GM19328 (cell line): ENCODE measurements at regions not wholly inside any gene's neighbourhood (a gene's known extent, or its start where the extent isn't known, plus 50 kb on each side); places are given as distances from the start of the nearest gene placed in this dataset.

ENCODE experiments used
- ATAC-seq: cut with Tn5 transposase; IDR thresholded peaks from one replicate; pipeline ENCODE4 v1.9.1; 2021; ENCODE audit warnings: mild to moderate bottlenecking, moderate library complexity; ENCODE audit not compliant: unreplicated experiment

DNA sequence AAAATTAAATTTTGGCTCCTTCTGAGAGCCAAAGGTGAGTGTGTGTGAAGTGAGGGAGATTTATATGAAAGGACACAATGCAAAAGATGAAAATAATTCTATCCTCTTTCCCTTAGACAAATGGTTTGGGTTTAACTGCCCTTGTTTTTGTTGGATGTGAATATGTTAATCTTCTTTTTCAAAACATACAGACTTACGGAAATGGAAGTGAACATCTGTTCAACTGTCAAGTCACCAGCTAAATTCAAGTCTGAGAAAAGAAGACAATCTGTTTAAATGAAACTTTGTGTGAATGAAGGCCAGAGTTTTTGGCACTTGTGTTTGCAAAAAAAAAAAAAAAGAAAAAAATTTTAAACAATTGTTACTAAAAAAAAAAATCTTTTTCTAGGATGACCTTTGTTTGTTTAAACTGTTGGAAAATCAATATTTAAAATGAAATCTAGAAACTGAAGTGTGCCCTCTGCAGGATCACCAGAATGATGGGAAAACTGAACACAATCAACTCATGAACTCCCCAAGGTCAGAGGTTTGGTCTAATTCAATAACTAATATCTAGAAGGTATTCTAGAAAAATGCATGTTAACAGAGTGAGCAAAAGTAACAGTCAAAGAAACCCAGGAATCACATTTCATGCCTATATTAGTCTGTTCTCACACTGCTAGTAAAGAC is 448.8 kb downstream of the FLRT2 start:
- ATAC-seq, result no peak

DNA sequence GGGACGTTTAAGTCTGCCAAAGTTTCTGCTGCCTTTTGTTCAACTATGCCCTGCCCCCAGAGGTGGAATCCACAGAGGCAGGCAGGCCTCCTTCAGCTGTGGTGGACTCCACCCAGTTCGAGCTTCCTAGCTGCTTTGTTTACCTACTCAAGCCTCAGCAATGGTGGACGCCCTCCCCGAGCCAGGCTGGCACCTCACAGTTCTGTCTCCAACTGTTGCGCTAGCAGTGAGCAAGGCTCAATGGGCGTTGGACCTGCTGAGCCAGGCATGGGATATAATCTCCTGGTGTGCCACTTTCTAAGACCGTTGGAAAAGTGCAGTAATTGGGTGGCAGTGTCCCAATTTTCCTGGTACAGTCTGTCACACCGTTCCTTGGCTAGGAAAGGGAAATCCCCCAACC is 444.7 kb downstream of the FLRT2 start:
- no peak for ATAC-seq

GRCh38 chr14:85963486-85963885 is 433.5 kb downstream of the FLRT2 start:
- no peak for ATAC-seq

DNA sequence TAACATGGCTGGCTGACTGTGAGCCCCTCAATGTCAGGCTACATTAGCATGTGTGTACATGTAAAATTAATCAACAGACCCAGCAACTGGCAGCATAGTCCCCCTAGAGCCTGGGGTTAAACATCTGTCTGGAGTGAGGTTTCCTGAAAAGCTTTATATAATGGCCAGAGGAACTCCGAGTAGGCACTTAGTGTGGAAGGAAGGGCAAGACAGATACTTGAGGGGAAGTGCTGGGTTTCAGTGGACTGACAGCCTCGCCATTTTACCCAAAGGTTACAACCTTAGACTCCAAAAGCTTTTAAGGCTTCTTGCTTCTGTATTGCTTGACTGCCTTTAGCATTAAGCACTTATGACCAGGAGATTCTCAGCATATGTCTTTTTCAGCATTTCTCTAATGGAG is 430.8 kb downstream of the FLRT2 start:
- ATAC-seq, result no peak

DNA sequence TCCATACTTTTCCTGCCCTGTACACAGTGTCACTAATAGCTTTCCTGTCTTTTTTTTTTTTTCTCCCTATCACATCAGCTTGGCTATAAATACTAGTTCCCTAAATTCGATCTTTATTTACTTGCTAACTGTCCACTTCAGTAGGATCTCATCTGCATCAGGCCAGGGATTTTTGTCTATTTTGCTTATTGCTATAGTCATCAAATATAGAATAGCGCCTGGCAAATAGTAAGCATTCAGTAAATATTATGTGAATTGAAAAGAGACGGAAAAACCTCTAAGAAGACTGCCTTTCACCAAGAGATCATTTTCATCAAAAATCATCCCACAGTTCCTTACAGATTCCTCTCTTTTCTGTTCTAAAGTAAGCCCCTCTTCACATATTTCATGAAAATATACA is 429.1 kb downstream of the FLRT2 start:
- ATAC-seq, result no peak

GRCh38 chr14:85958069-85958468 is 428.1 kb downstream of the FLRT2 start:
- ATAC-seq, result no peak

DNA sequence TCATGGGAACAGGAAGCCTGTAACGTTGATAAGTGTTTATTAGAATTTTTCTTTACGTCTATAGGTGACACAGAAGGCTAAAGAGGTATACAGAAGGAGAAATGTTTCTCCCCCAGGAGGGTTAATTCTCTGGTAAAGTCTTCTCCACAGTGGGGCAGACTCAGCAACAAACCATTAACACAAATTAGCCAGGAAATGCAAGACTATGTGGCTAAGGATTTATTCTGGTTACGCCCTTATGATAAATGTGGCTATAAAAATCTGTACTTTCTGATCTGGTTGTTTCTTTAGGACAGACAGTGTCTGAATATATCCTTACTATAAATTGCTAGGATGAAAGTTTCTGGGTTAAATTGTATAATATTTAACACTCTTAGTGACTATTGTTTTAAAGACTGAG is 423.3 kb downstream of the FLRT2 start:
- no peak for ATAC-seq

DNA sequence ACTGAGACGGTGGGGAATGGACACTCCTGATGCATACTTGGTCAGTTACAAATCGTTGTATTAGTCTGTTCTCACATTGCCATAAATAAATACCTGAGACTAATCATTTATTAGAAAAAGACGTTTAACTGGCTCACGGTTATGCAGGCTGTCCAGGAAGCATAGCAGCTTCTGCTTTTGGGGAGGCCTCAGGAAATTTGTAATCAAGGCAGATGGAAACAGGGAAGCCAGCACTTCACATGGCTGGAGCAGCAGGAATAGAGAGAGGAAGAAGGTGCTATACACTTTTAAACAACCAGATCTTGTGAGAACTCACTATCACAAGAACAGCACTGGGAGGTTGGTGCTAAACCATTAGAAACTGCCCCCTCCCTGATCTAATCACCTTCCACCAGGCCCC is 418.2 kb downstream of the FLRT2 start:
- ATAC-seq, result no peak

- no peak for ATAC-seq
Observed at GRCh38 chr14:85947461-85948139, 417.7 kb downstream of the FLRT2 start.

GRCh38 chr14:85943192-85943591 is 413.2 kb downstream of the FLRT2 start:
- no peak for ATAC-seq

- ATAC-seq, result peak; percentile 36
Observed at GRCh38 chr14:85934886-85935254, 404.9 kb downstream of the FLRT2 start.

DNA sequence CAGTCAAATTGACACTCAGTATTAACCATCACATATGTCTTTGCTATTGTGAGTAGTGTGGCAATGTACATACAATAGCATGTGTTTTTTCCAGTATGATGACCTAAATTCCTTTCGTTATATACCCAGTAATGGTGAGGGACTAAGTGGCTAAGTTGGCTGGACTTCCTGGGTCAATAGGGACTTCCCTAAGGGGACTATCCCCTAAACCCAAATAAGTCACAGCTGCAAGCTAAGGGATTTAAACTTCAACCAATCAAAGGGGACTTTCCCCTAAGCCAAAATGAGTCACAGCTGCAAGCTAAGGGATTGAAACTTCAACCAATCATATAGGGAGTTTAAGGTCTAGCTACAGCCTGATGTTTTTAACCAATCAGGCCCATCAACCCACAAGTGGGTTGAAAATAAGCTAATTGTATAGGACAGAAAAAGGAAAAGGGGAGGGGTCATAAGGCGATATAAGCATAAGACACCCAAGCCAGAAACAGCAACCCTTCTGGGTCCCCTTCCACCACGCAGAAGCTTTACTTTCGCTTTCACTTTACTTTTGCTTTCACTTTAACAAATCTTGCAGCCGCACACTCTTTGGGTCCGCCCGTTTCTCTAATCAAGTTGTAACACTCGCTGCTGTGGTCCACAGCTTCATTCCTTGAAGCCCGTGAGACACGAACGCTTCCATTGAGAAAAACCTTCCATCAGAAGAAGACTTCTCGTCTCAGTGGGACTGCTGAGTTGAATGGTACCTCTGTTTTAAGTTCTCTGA is 404.4 kb downstream of the FLRT2 start:
- peak; percentile 97 for ATAC-seq

DNA sequence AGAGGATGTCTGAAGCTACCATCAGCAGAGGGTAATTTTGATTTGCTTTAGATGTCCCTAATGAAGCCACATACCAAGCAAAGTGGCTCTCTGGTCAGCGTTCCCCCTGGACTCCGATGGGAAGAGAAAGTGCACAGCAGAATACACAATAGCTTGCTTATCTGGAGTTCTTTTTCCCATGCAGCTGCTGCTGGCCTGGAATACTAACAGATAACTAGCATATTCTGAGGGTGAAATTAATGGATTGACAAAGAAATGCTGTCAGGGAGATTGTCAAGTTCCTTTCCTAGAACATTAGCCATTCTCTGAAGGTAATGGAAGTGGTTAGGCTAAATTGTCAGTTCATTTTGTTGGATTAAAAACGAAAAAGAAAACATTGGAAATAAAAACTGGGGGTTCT is 391.3 kb downstream of the FLRT2 start:
- ATAC-seq, result no peak

DNA sequence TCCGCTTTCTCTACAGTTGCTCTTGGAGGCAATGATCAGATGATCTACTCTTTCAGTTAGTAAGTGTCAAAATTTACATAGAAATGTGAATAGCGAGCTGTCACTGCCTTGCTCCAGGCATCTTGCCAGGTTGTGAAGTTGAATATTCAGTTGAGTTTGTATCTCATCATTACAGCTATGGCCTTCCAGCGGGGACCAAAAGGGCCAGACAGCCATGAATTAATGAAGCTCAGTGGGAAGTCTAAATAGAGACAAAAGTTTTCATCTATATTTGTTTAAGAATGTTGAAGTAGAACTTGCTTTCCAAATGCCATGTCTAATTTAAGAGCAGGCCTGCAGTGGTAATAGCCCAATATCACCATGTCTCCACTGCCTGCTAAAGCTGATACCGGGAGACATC is 387.8 kb downstream of the FLRT2 start:
- no peak for ATAC-seq

DNA sequence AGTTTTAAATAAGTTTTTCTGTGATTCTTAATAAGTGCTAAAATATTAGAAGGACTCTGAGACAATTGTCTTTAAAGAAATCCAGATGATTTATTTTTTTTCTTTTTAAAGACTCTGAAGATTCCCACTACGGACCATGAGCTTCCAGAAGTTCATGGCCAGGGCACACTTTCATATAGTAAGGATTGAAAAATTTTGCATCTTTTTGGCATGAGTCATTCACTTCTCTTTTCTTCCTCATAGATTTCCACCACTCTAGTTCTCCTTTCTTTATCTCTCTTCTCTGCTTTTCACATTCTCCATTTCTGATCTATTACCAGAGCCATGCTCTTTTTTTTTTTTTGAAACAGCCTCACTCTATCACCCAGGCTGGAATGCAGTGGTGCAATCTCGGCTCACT is 385.8 kb downstream of the FLRT2 start:
- no peak for ATAC-seq

- no peak for ATAC-seq
Observed at GRCh38 chr14:85912141-85912540, 382.2 kb downstream of the FLRT2 start.

DNA sequence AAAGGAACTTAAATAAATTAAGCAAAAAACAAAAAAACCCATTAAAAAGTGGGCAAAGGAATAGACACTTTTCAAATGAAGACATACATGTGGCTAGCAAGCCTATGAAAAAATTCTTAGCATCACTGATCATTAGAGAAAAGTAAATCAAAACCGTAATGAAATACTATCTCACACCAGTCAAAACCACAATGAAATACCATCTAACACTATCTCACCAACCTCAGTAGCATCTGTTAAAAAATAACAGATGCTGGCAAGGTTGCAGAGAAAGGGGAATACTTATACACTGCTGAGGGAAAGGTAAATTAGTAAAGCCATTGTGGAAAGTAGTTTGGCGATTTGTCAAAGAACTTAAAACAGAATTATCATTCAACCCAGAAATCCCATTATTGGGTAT is 381.1 kb downstream of the FLRT2 start:
- ATAC-seq, result no peak

DNA sequence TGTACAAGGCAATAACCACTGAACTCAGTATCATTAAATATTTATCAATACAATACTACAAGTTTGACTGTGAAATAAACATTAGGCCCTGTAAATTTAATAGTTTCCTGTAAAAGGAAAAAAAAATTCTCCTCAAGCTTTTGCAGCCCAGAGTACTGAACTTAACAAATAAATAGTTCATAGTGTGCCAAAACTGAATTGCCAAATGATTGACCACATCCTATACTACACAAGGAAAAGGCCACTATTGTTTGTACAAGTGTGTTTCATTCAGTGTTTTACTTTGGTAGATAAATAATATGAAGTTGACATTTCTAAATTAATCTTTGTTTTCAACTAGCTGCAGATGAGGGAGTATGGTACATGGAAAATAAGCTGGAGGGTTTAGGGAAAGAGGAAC is 379.6 kb downstream of the FLRT2 start:
- ATAC-seq, result no peak

GRCh38 chr14:85907536-85907935 is 377.6 kb downstream of the FLRT2 start:
- ATAC-seq, result no peak

DNA sequence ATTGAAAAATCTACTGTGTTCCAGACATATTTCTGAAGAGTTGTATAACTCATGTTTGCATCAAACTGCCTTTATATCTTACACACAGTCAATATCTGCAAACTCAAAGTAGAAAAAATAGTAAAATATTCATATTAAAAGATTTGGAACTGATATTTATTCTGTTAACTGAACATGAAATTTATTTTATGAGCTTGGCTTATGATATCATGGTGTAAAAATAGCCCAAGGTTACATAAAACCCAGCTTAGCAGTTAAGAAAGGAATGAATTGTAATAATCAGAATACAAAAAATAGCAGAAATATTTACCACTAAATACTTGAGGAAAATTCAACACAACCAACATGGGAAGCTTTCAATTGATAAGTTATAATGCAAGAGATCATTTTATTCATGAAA is 367.9 kb downstream of the FLRT2 start:
- no peak for ATAC-seq

- ATAC-seq, result no peak
Observed at GRCh38 chr14:85895603-85896002, 365.7 kb downstream of the FLRT2 start.

DNA sequence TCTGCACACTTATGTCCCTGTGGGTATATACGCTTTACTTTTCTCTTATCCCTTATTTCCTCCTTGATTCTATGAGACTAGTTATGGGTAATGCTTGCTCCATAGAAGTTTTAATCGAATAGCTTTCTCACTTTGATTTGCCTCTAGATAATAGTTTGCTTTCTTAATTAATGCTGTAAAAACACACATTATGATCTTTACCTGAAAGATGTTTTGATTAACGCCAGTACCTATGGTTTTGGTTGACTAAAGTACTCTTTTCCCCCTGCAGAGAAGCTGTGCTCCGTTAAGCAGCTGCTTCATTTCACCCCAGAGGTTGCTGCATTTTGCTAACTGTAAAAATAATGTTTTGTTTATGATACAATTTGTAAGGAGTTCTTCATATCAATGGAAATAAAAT is 362.3 kb downstream of the FLRT2 start:
- ATAC-seq, result no peak
